ENCODE measurements at regions not wholly inside any gene's neighbourhood (a gene's known extent, or its start where the extent isn't known, plus 50 kb on each side); places are given as distances from the start of the nearest gene placed in this dataset.

- H3F3A ChIP-seq (ENCODE audit: insufficient read depth, low read depth), result no peaks in the 10 kb centered on the region
- CTCF ChIA-PET, result no interaction called here
- no peaks in the 10 kb centered on the region for H3K9me3 ChIP-seq (ENCODE audit: insufficient read depth, low read depth)
- no peaks in the 10 kb centered on the region for H3K4me1 ChIP-seq (replicated peaks; ENCODE audit: insufficient read depth)
- BruUV-seq (replicated peaks), result no TSS peak
- POLR2A ChIA-PET (ENCODE audit: unreplicated experiment), result no interaction called here
- H4K20me1 ChIP-seq (ENCODE audit: insufficient read depth), result no peaks in the 10 kb centered on the region
- TF ChIP-seq, protein P1, sequence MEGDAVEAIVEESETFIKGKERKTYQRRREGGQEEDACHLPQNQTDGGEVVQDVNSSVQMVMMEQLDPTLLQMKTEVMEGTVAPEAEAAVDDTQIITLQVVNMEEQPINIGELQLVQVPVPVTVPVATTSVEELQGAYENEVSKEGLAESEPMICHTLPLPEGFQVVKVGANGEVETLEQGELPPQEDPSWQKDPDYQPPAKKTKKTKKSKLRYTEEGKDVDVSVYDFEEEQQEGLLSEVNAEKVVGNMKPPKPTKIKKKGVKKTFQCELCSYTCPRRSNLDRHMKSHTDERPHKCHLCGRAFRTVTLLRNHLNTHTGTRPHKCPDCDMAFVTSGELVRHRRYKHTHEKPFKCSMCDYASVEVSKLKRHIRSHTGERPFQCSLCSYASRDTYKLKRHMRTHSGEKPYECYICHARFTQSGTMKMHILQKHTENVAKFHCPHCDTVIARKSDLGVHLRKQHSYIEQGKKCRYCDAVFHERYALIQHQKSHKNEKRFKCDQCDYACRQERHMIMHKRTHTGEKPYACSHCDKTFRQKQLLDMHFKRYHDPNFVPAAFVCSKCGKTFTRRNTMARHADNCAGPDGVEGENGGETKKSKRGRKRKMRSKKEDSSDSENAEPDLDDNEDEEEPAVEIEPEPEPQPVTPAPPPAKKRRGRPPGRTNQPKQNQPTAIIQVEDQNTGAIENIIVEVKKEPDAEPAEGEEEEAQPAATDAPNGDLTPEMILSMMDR (conservative IDR thresholded peaks at IDR 0.05), result no peak
- TF ChIP-seq EZH2 (IDR thresholded peaks at IDR 0.05; ENCODE audit: low read depth), result no peak
- H3K4me3 ChIP-seq, result no peak overlapping the region
- intact Hi-C loops (cut with micrococcal nuclease; ENCODE audit: unreplicated experiment), result no loop called here
- DNase-seq, result no peak
- H3K36me3 ChIP-seq (ENCODE audit: low read depth), result no peaks in the 10 kb centered on the region
- no peak overlapping the region for H3K27ac ChIP-seq
- H2AFZ ChIP-seq, result no peak overlapping the region
- no peaks in the 10 kb centered on the region for H3K9me2 ChIP-seq (ENCODE audit: insufficient read depth)
- no peak overlapping the region for H3K4me2 ChIP-seq
- H3K27me3 ChIP-seq (ENCODE audit: insufficient read depth, low read depth), result no peaks in the 10 kb centered on the region
- no peaks in the 10 kb centered on the region for H3K79me2 ChIP-seq (ENCODE audit: low read depth)
Measured at GRCh38 chr1:58312461-58312860, 234.1 kb downstream of the OMA1 start.

- no peak for TF ChIP-seq EZH2 (IDR thresholded peaks at IDR 0.05; ENCODE audit: low read depth)
- TF ChIP-seq, protein P1 (conservative IDR thresholded peaks at IDR 0.05), result no peak
- H3K36me3 ChIP-seq (ENCODE audit: low read depth), result no peaks in the 10 kb centered on the region
- intact Hi-C loops (cut with micrococcal nuclease; ENCODE audit: unreplicated experiment), result no loop called here
- no peaks in the 10 kb centered on the region for H3K4me1 ChIP-seq (replicated peaks; ENCODE audit: insufficient read depth)
- DNase-seq, result peak in 1 of 2 experiments; percentile 71
- H3K4me3 ChIP-seq, result no peak overlapping the region
- H3K27me3 ChIP-seq (ENCODE audit: insufficient read depth, low read depth), result no peaks in the 10 kb centered on the region
- H3K27ac ChIP-seq, result no peak overlapping the region
- H3K4me2 ChIP-seq, result no peak overlapping the region
- BruUV-seq (replicated peaks), result no TSS peak
- H3K9me3 ChIP-seq (ENCODE audit: insufficient read depth, low read depth), result no peaks in the 10 kb centered on the region
- H4K20me1 ChIP-seq (ENCODE audit: insufficient read depth), result no peaks in the 10 kb centered on the region
- no peaks in the 10 kb centered on the region for H3K9me2 ChIP-seq (ENCODE audit: insufficient read depth)
- ChIA-PET CTCF (no interaction called here), POLR2A (ENCODE audit: unreplicated experiment) (no interaction called here)
- H3K79me2 ChIP-seq (ENCODE audit: low read depth), result no peaks in the 10 kb centered on the region
- no peak overlapping the region for H2AFZ ChIP-seq
- H3F3A ChIP-seq (ENCODE audit: insufficient read depth, low read depth), result no peaks in the 10 kb centered on the region
Measured at GRCh38 chr1:58310881-58311280, 235.6 kb downstream of the OMA1 start.

GRCh38 chr1:58310469-58310868 is 236.1 kb downstream of the OMA1 start:
- Histone ChIP-seq H3K9me2 (ENCODE audit: insufficient read depth) (no peaks in the 10 kb centered on the region), H3K27ac (no peak overlapping the region), H3K4me1 (replicated peaks; ENCODE audit: insufficient read depth) (no peaks in the 10 kb centered on the region), H3K79me2 (ENCODE audit: low read depth) (no peaks in the 10 kb centered on the region), H2AFZ (no peak overlapping the region), H3K27me3 (ENCODE audit: insufficient read depth, low read depth) (no peaks in the 10 kb centered on the region), H3K4me3 (no peak overlapping the region), H3K9me3 (ENCODE audit: insufficient read depth, low read depth) (no peaks in the 10 kb centered on the region), H3K36me3 (ENCODE audit: low read depth) (no peaks in the 10 kb centered on the region), H4K20me1 (ENCODE audit: insufficient read depth) (no peaks in the 10 kb centered on the region), H3K4me2 (no peak overlapping the region), H3F3A (ENCODE audit: insufficient read depth, low read depth) (no peaks in the 10 kb centered on the region)
- no TSS peak for BruUV-seq (replicated peaks)
- no peak for DNase-seq
- TF ChIP-seq, protein P1 (conservative IDR thresholded peaks at IDR 0.05), result no peak
- TF ChIP-seq EZH2 (IDR thresholded peaks at IDR 0.05; ENCODE audit: low read depth), result no peak
- ChIA-PET POLR2A (ENCODE audit: unreplicated experiment) (no interaction called here), CTCF (no interaction called here)
- intact Hi-C loops (cut with micrococcal nuclease; ENCODE audit: unreplicated experiment), result no loop called here

Measured in PC-9 (cell line).